HFFc6 (cell line): ENCODE measurements at regions not wholly inside any gene's neighbourhood (a gene's known extent, or its start where the extent isn't known, plus 50 kb on each side); places are given as distances from the start of the nearest gene placed in this dataset.

Experiments used
- DNase-seq: peaks from one replicate; pipeline ENCODE4 v3.0.0-alpha.2; 2018
- H3K27ac Mint-ChIP-seq: 2 replicates; pipeline ENCODE4 v1.8.0; 2020; ENCODE audit warnings: mild to moderate bottlenecking, mixed read lengths
- H3K27me3 Mint-ChIP-seq: 2 replicates; pipeline ENCODE4 v1.8.0; 2021; ENCODE audit warnings: mild to moderate bottlenecking, moderate library complexity, mixed read lengths; ENCODE audit not compliant: insufficient read depth
- H3K36me3 Mint-ChIP-seq: 2 replicates; pipeline ENCODE4 v1.8.0; 2021; ENCODE audit warnings: low read depth, mixed read lengths
- H3K4me1 Mint-ChIP-seq: 2 replicates; pipeline ENCODE4 v1.8.0; 2020; ENCODE audit warnings: low read depth, mixed read lengths
- H3K4me3 Mint-ChIP-seq: 2 replicates; pipeline ENCODE4 v1.8.0; 2020; ENCODE audit warnings: mild to moderate bottlenecking, moderate library complexity, mixed read lengths
- H3K9me3 Mint-ChIP-seq: 2 replicates; pipeline ENCODE4 v1.8.0; 2020; ENCODE audit warnings: mild to moderate bottlenecking, mixed read lengths
- CTCF ChIP-seq: fragments of 200-600 bp; sonication (generic); IDR thresholded peaks from 2 replicates; pipeline ENCODE4 v1.5.0; 2021; ENCODE audit warnings: antibody characterized with exemption, mild to moderate bottlenecking

- no peak for DNase-seq
Measured at GRCh38 chr22:27295040-27295439, 506.5 kb downstream of the MN1 start.

DNA sequence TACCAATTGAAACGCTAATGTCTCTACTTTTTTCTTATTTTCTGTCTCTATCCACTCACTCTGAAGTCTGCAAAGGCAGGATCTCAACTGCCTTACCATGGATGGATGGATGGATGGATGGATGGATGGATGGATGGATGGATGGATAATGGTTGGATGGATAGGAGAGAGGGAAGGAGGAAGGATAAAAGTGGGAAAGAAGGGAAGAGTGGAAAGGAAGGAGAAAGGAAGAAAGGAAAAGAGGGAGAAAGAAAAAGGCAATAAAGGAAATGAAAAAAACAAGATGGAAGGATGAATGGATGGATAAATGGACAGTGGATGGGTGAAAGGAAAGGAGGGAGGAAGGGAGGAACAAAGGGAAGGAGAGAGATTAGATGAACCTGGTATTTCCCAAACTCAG is 506.0 kb downstream of the MN1 start:
- no peak for TF ChIP-seq CTCF
- Mint-ChIP-seq H3K27me3 (peaks cover 28% of the 10 kb centered on the region), H3K4me1 (peaks cover 15% of the 10 kb centered on the region), H3K9me3 (no peaks in the 10 kb centered on the region), H3K4me3 (no peak overlapping the region), H3K27ac (no peak overlapping the region), H3K36me3 (no peaks in the 10 kb centered on the region)
- DNase-seq = no peak

More at GRCh38 chr22:27295040-27295439, 506.5 kb downstream of the MN1 start:
- H3K4me1 Mint-ChIP-seq = peaks cover 15% of the 10 kb centered on the region
- H3K4me3 Mint-ChIP-seq = no peak overlapping the region
- no peak overlapping the region for H3K27ac Mint-ChIP-seq
- TF ChIP-seq CTCF = no peak
- H3K27me3 Mint-ChIP-seq = peaks cover 30% of the 10 kb centered on the region
- no peaks in the 10 kb centered on the region for H3K9me3 Mint-ChIP-seq
- no peaks in the 10 kb centered on the region for H3K36me3 Mint-ChIP-seq

- no peaks in the 10 kb centered on the region for H3K36me3 Mint-ChIP-seq
- no peaks in the 10 kb centered on the region for H3K9me3 Mint-ChIP-seq
- no peak for DNase-seq
- H3K4me3 Mint-ChIP-seq = no peak overlapping the region
- H3K27me3 Mint-ChIP-seq = peaks cover 28% of the 10 kb centered on the region
- no peak overlapping the region for H3K27ac Mint-ChIP-seq
- peaks cover 15% of the 10 kb centered on the region for H3K4me1 Mint-ChIP-seq
- no peak for TF ChIP-seq CTCF
Measured at GRCh38 chr22:27296091-27296675, 505.4 kb downstream of the MN1 start.

- Mint-ChIP-seq H3K4me1 (peaks cover 15% of the 10 kb centered on the region), H3K27me3 (peaks cover 25% of the 10 kb centered on the region), H3K36me3 (no peaks in the 10 kb centered on the region), H3K9me3 (no peaks in the 10 kb centered on the region), H3K4me3 (no peak overlapping the region), H3K27ac (no peak overlapping the region)
- no peak for DNase-seq
- no peak for TF ChIP-seq CTCF
Measured at GRCh38 chr22:27297125-27297524, 504.4 kb downstream of the MN1 start.

- H3K4me1 Mint-ChIP-seq = peaks cover 15% of the 10 kb centered on the region
- no peak for DNase-seq
- H3K9me3 Mint-ChIP-seq = no peaks in the 10 kb centered on the region
- no peak overlapping the region for H3K4me3 Mint-ChIP-seq
- no peak for TF ChIP-seq CTCF
- peaks cover 25% of the 10 kb centered on the region for H3K27me3 Mint-ChIP-seq
- H3K36me3 Mint-ChIP-seq = no peaks in the 10 kb centered on the region
- no peak overlapping the region for H3K27ac Mint-ChIP-seq
Measured at GRCh38 chr22:27298332-27298731, 503.2 kb downstream of the MN1 start.

DNA sequence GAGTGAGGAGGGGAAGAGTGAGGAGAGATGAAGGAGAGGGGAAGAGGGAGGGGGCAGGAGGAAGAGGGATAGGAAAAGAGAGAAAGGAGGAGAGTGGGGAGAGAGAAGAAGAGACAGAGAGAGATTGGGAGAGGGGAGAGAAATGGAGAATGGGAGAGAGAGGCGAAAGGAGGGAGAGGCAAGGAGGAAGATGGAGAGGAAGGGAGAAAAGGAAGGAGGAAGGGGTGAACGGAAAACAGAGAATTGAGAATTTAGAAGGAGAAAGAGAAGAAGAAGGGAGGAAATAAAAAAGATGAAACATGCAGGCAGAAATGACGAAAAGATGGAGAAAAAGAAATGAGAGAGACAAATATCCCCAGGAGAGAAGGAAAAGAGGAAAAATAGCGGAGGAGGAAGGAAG is 502.8 kb downstream of the MN1 start:
- peaks cover 25% of the 10 kb centered on the region for H3K27me3 Mint-ChIP-seq
- peaks cover 15% of the 10 kb centered on the region for H3K4me1 Mint-ChIP-seq
- no peak overlapping the region; the same call in 1 of the 2 replicates for H3K4me3 Mint-ChIP-seq
- no peaks in the 10 kb centered on the region for H3K9me3 Mint-ChIP-seq
- DNase-seq = no peak
- no peak for TF ChIP-seq CTCF
- no peaks in the 10 kb centered on the region for H3K36me3 Mint-ChIP-seq
- H3K27ac Mint-ChIP-seq = no peak overlapping the region
